NB4 (cell line): ENCODE measurements at regions not wholly inside any gene's neighbourhood (a gene's known extent, or its start where the extent isn't known, plus 50 kb on each side); places are given as distances from the start of the nearest gene placed in this dataset.

Source experiments
- CTCF ChIP-seq: IDR thresholded peaks from one replicate; pipeline ENCODE4 v1.5.1; 2012; ENCODE audit warnings: low read depth, low read length
- POLR2A ChIP-seq: IDR thresholded peaks from 2 replicates; pipeline ENCODE4 v1.6.1; 2011; ENCODE audit warnings: mild to moderate bottlenecking; ENCODE audit not compliant: insufficient read length; ENCODE audit errors: extremely low read depth
- TF ChIP-seq, protein P1 (sequence below): IDR thresholded peaks from 2 replicates; pipeline ENCODE4 v1.6.1; 2011; ENCODE audit warnings: low read depth, low read length

DNA sequence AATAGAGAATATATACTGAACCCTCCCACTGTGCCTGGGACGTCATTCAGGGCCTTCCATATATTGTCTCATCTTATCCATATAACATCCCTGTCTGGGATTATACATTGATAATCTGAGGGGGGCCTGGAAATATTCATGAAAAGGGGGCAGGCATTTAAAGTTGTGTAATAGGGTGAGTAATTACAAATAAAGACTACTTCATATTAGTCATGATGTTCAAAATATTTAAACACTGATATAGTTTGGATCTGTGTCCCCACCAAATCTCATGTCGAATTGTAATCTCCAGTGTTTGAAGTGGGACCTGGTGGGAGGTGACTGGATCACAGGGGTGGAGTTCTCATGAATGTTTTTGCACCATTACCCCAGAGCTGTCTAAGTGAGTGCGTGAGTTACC lies 97.8 kb downstream of the AQP9 start:
- no peak for TF ChIP-seq CTCF
- TF ChIP-seq POLR2A, result no peak
- TF ChIP-seq, protein P1, sequence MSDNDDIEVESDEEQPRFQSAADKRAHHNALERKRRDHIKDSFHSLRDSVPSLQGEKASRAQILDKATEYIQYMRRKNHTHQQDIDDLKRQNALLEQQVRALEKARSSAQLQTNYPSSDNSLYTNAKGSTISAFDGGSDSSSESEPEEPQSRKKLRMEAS, result no peak
